ENCODE measurements at regions not wholly inside any gene's neighbourhood (a gene's known extent, or its start where the extent isn't known, plus 50 kb on each side); places are given as distances from the start of the nearest gene placed in this dataset.

DNA sequence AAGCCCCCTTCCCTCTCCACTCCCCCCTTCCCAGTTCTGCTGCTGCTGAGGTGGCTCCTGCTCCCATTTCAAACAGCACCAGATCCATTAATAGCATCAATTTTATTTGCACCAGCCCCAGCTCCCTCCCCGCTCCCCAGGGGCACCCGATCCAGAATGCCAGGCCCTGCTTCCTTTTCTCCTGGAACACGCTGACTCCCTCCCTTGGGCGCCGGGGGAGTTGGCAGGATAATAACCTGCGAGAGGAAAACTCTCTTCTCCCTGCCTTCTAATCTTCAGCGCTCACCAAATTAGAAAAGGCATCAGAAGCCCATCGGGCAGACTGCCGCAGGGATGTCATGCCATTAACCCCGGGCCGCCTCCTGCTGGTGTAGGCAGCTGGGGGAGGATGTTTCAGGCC lies 77.8 kb downstream of the NCR2 start:
- peaks cover 2% of the 10 kb centered on the region for H3K27me3 ChIP-seq (ENCODE audit: control insufficient read depth, insufficient read depth, low read length)

GRCh38 chr6:41416501-41416837 lies 81.1 kb downstream of the NCR2 start:
- Histone ChIP-seq H3K27ac (ENCODE audit: low read length) (no peak overlapping the region), H3K4me1 (ENCODE audit: control insufficient read depth, insufficient read depth, low read length) (no peaks in the 10 kb centered on the region), H3K4me3 (ENCODE audit: low read length) (no peak overlapping the region), H3K27me3 (ENCODE audit: control insufficient read depth, insufficient read depth, low read length) (no peaks in the 10 kb centered on the region), H3K9me3 (ENCODE audit: control insufficient read depth, insufficient read depth, low read length) (peaks cover 4% of the 10 kb centered on the region), H3K36me3 (ENCODE audit: control insufficient read depth, insufficient read depth, low read length) (no peaks in the 10 kb centered on the region)
- H3K4me3 Mint-ChIP-seq: no peak overlapping the region
- WGBS (ENCODE audit: insufficient coverage): 86% methylated on average over 2 of the region's 6 CpGs
- H3K9me3 Mint-ChIP-seq: no peaks in the 10 kb centered on the region
- H3K4me1 Mint-ChIP-seq: no peaks in the 10 kb centered on the region
- H3K27ac Mint-ChIP-seq: no peak overlapping the region
- intact Hi-C loops (cut with micrococcal nuclease): no loop called here
- H3K36me3 Mint-ChIP-seq: no peaks in the 10 kb centered on the region
- no peak for TF ChIP-seq CTCF (IDR thresholded peaks at IDR 0.05)
- ATAC-seq: no peak
- DNase-seq: no peak
- H3K27me3 Mint-ChIP-seq (ENCODE audit: low read depth in 2 of 2): peaks cover 50 to 64% of the 10 kb centered on the region in 2 donors

More for the DNA sequence above, 77.8 kb downstream of the NCR2 start:
- Histone ChIP-seq H3K4me1 (ENCODE audit: control insufficient read depth, insufficient read depth, low read length) (no peaks in the 10 kb centered on the region), H3K9me3 (ENCODE audit: control insufficient read depth, insufficient read depth, low read length) (no peaks in the 10 kb centered on the region), H3K36me3 (ENCODE audit: control insufficient read depth, insufficient read depth, low read length) (no peaks in the 10 kb centered on the region), H3K4me3 (ENCODE audit: low read length) (no peak overlapping the region), H3K27ac (ENCODE audit: low read length) (no peak overlapping the region)
- DNase-seq (no peak), ATAC-seq (no peak)
- Mint-ChIP-seq H3K4me3 (no peak overlapping the region), H3K36me3 (no peaks in the 10 kb centered on the region), H3K9me3 (no peaks in the 10 kb centered on the region), H3K27ac (no peak overlapping the region), H3K4me1 (no peaks in the 10 kb centered on the region), H3K27me3 (ENCODE audit: low read depth in 2 of 2) (peaks cover 40 to 44% of the 10 kb centered on the region in 2 donors)
- intact Hi-C loops (cut with micrococcal nuclease): no loop called here
- TF ChIP-seq CTCF (IDR thresholded peaks at IDR 0.05): no peak
- 56% methylated on average over 6 of the region's 11 CpGs for WGBS (ENCODE audit: insufficient coverage)

DNA sequence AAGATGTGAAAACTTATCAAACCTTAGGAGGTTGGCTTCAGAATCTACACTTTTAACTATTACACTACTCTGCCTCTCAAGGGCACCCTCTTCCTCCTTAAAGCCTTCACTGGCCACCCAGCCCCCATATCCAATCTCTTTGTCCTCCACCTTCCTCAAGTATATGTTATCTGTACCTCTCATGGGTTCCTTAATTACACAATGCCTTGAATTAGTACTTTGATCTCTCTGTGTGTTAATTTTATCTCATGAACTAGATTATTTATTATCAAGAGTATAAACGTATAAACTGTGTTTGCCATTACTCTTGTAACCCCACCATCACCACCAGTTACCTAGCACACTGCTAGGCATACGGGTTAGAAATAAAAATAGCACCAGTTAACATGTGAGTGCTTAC lies 83.3 kb downstream of the NCR2 start:
- Histone ChIP-seq H3K4me1 (ENCODE audit: control insufficient read depth, insufficient read depth, low read length) (no peaks in the 10 kb centered on the region), H3K27ac (ENCODE audit: low read length) (no peak overlapping the region), H3K9me3 (ENCODE audit: control insufficient read depth, insufficient read depth, low read length) (peaks cover 4% of the 10 kb centered on the region), H3K36me3 (ENCODE audit: control insufficient read depth, insufficient read depth, low read length) (no peaks in the 10 kb centered on the region), H3K27me3 (ENCODE audit: control insufficient read depth, insufficient read depth, low read length) (no peaks in the 10 kb centered on the region), H3K4me3 (ENCODE audit: low read length) (no peak overlapping the region)
- 100% methylated on average over 1 of the region's 2 CpGs for WGBS (ENCODE audit: insufficient coverage)
- intact Hi-C loops (cut with micrococcal nuclease): no loop called here
- Mint-ChIP-seq H3K36me3 (no peaks in the 10 kb centered on the region), H3K27ac (no peak overlapping the region), H3K9me3 (no peaks in the 10 kb centered on the region), H3K4me3 (no peak overlapping the region), H3K4me1 (no peaks in the 10 kb centered on the region), H3K27me3 (ENCODE audit: low read depth in 2 of 2) (peaks cover 53 to 74% of the 10 kb centered on the region in 2 donors)
- TF ChIP-seq CTCF (IDR thresholded peaks at IDR 0.05): no peak
- ATAC-seq: no peak
- no peak for DNase-seq

DNA sequence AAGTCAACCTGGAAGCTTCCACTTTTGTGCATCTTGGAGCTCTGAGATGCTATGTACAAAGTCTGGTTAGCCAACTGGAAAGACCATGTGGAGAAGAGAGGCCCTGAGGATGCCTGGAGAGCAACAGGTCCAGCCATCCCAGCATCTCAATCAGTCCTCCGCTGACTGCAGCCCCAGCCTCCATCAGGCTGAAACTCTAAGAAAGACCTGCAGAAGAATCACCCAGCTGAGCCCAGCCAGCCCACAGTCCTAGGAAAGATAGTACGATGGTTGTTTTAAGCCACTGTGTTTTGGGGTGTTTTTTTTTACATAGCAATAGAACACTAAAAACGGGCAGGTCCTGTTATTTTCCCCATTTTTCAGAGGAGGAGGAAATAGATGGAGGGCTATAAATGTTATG lies 84.0 kb downstream of the NCR2 start:
- H3K9me3 ChIP-seq (ENCODE audit: control insufficient read depth, insufficient read depth, low read length): peaks cover 4% of the 10 kb centered on the region
- no peak overlapping the region for H3K4me3 ChIP-seq (ENCODE audit: low read length)
- Mint-ChIP-seq H3K27me3 (ENCODE audit: low read depth in 2 of 2) (peaks cover 51 to 68% of the 10 kb centered on the region in 2 donors), H3K4me3 (no peak overlapping the region), H3K4me1 (no peaks in the 10 kb centered on the region), H3K27ac (no peak overlapping the region), H3K36me3 (no peaks in the 10 kb centered on the region), H3K9me3 (no peaks in the 10 kb centered on the region)
- intact Hi-C loops (cut with micrococcal nuclease): no loop called here
- no peak overlapping the region for H3K27ac ChIP-seq (ENCODE audit: low read length)
- no peaks in the 10 kb centered on the region for H3K36me3 ChIP-seq (ENCODE audit: control insufficient read depth, insufficient read depth, low read length)
- H3K27me3 ChIP-seq (ENCODE audit: control insufficient read depth, insufficient read depth, low read length): no peaks in the 10 kb centered on the region
- peaks cover 3% of the 10 kb centered on the region for H3K4me1 ChIP-seq (ENCODE audit: control insufficient read depth, insufficient read depth, low read length)
- ATAC-seq: no peak
- 87% methylated on average over 3 of the region's 3 CpGs for WGBS (ENCODE audit: insufficient coverage)
- no peak for DNase-seq
- TF ChIP-seq CTCF (IDR thresholded peaks at IDR 0.05): no peak

Data from natural killer cell (primary cell).